Spleen (tissue), 7 donors: ENCODE measurements at regions not wholly inside any gene's neighbourhood (a gene's known extent, or its start where the extent isn't known, plus 50 kb on each side); places are given as distances from the start of the nearest gene placed in this dataset.

Experiments used
- CTCF ChIP-seq, 11 experiments: fragments of 200-600 bp in 7 of 11; fragments of 450-650 bp in 4 of 11; sonication (generic) in 4 of 11; IDR thresholded peaks in 8 of 11; conservative IDR thresholded peaks in 3 of 11; 1 replicate in 7 of 11; 2 replicates in 4 of 11; pipeline versions ENCODE4 v1.4.0 to v1.8.0; 2016 to 2021; ENCODE audit warnings: antibody characterized with exemption in 11 of 11, inconsistent platforms in 4 of 11, mild to moderate bottlenecking in 1 of 11
- POLR2AphosphoS5 ChIP-seq, 3 donors: sonication (generic); formaldehyde crosslinking; IDR thresholded peaks; one replicate each; pipeline ENCODE4 v1.5.1; 2017; ENCODE audit warnings: antibody characterized with exemption in 3 of 3
- donor health status: DM: no; HTN: no; CAD: no; lungs with moderate emphysema.
- donor health status: DM: no; HTN: no; CAD: no.
- donor health status: DM: no; HTN: no; CAD: no.

- TF ChIP-seq CTCF (IDR thresholded peaks at IDR 0.05 in 8 of 11, conservative IDR thresholded peaks at IDR 0.05 in 3 of 11) (no peak), POLR2AphosphoS5 (IDR thresholded peaks at IDR 0.05) (no peak)
These were observed 1072.4 kb upstream of the CDH6 start for GRCh38 chr5:30121043-30121442.
